CD8-positive, alpha-beta memory T cell (primary cell): ENCODE measurements at regions not wholly inside any gene's neighbourhood (a gene's known extent, or its start where the extent isn't known, plus 50 kb on each side); places are given as distances from the start of the nearest gene placed in this dataset.

Source experiments
- CTCF ChIA-PET: fragments of 350-600 bp; sonication (Branson Sonifier 250); formaldehyde crosslinking; loops from one replicate; lab custom pipeline; 2021; ENCODE audit warnings: antibody characterized with exemption; lab: Charles Lee
- POLR2A ChIA-PET: fragments of 350-600 bp; sonication (Branson Sonifier 250); formaldehyde crosslinking; loops from one replicate; lab custom pipeline; 2021; ENCODE audit warnings: antibody characterized with exemption; lab: Charles Lee
- DNase-seq, 5 donors: peaks; one replicate each; pipeline versions ENCODE4 v3.0.0 to v3.0.0-alpha.2; 2020 to 2022; ENCODE audit warnings: mixed read lengths in 1 of 5
- H3K27ac ChIP-seq: one replicate; pipeline ENCODE4 v1.7.0; 2013; ENCODE audit warnings: low read depth, mild to moderate bottlenecking, low read length, moderate library complexity
- H3K27me3 ChIP-seq: 2 replicates; pipeline ENCODE4 v1.7.0; 2013; ENCODE audit warnings: low read length, mild to moderate bottlenecking; ENCODE audit not compliant: insufficient read depth, poor library complexity, severe bottlenecking
- H3K36me3 ChIP-seq: 2 replicates; pipeline ENCODE4 v1.7.0; 2013; ENCODE audit warnings: mild to moderate bottlenecking, low read length, moderate library complexity; ENCODE audit not compliant: insufficient read depth
- H3K4me1 ChIP-seq: 2 replicates; pipeline ENCODE4 v1.7.0; 2013; ENCODE audit warnings: mild to moderate bottlenecking, low read length, moderate library complexity; ENCODE audit not compliant: insufficient read depth
- H3K4me3 ChIP-seq: 2 replicates; pipeline ENCODE4 v1.7.0; 2013; ENCODE audit warnings: mild to moderate bottlenecking, low read length
- H3K9me3 ChIP-seq: 2 replicates; pipeline ENCODE4 v1.7.0; 2013; ENCODE audit warnings: mild to moderate bottlenecking, low read length
- H3K27ac Mint-ChIP-seq, 8 donors: one replicate each; pipeline ENCODE4 v1.8.0; 2020 to 2021; ENCODE audit warnings: mixed read lengths in 8 of 8, mild to moderate bottlenecking in 6 of 8, inconsistent platforms in 3 of 8, moderate library complexity in 3 of 8
- H3K27me3 Mint-ChIP-seq, 2 donors: one replicate each; pipeline ENCODE4 v1.8.0; 2020 to 2021; ENCODE audit warnings: mixed read lengths in 2 of 2, mild to moderate bottlenecking in 1 of 2, moderate library complexity in 1 of 2
- H3K36me3 Mint-ChIP-seq, 3 donors: one replicate each; pipeline ENCODE4 v1.8.0; 2020 to 2021; ENCODE audit warnings: mixed read lengths in 3 of 3, inconsistent platforms in 1 of 3, mild to moderate bottlenecking in 1 of 3
- H3K4me1 Mint-ChIP-seq, 3 donors: one replicate each; pipeline ENCODE4 v1.8.0; 2020 to 2021; ENCODE audit warnings: mixed read lengths in 3 of 3, inconsistent platforms in 1 of 3, mild to moderate bottlenecking in 1 of 3
- H3K4me3 Mint-ChIP-seq, 7 donors: one replicate each; pipeline ENCODE4 v1.8.0; 2020 to 2021; ENCODE audit warnings: mixed read lengths in 7 of 7, mild to moderate bottlenecking in 6 of 7, moderate library complexity in 4 of 7, inconsistent platforms in 2 of 7
- H3K9me3 Mint-ChIP-seq, 5 donors: one replicate each; pipeline ENCODE4 v1.8.0; 2020 to 2022; ENCODE audit warnings: mixed read lengths in 5 of 5, mild to moderate bottlenecking in 3 of 5, moderate library complexity in 2 of 5, inconsistent platforms in 1 of 5

DNA sequence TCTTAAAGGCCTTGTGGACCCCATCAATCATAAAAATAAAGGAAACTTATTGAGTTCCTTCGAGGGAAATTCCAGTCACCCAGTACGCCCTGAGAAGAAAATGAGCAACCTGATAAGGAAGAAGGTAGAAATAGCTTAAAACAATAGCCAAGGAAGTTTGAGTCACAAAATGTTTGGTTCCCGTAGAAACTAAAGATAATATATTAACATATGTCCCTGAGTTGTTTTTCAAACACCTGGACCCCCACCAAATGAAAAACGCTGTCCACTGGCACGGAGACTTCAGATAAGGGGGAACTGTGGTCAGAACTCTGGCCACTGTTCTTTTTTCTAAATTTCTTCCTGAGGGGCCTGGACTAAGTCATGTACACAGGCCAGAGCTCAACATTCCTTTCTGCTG is 669.1 kb downstream of the ADCYAP1 start:
- POLR2A ChIA-PET: no interaction called here
- DNase-seq: no peak
- Histone ChIP-seq H3K4me3 (no peak overlapping the region), H3K36me3 (no peaks in the 10 kb centered on the region), H3K27me3 (no peaks in the 10 kb centered on the region), H3K27ac (no peak overlapping the region), H3K4me1 (no peaks in the 10 kb centered on the region), H3K9me3 (no peaks in the 10 kb centered on the region)
- H3K4me1 Mint-ChIP-seq: no peaks in the 10 kb centered on the region
- H3K27ac Mint-ChIP-seq: no peak overlapping the region
- CTCF ChIA-PET: no interaction called here
- peaks cover 0 to 2% (median 0%) of the 10 kb centered on the region in 5 donors for H3K9me3 Mint-ChIP-seq
- H3K27me3 Mint-ChIP-seq: no peaks in the 10 kb centered on the region
- H3K4me3 Mint-ChIP-seq: no peak overlapping the region
- H3K36me3 Mint-ChIP-seq: no peaks in the 10 kb centered on the region

DNA sequence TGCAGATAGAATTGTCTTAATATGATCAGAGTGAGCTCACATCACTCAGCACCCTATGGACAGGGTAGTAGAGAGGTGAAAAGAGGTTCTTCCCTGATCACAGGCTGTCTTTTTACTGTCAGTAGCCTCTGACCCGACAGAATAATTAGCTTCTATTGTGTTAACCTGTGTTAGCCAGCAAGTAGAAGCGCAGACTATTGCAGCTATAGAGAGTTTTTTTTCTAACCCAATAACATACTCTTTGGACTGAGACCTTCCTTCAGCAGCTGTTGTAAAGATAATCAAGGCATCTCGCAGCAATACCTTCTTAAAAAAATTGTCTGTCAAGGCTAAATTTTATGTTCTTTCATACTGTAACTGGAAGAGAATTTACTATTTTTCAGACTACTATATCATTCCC is 670.4 kb downstream of the ADCYAP1 start:
- POLR2A ChIA-PET: no interaction called here
- peaks cover 0 to 2% (median 0%) of the 10 kb centered on the region in 5 donors for H3K9me3 Mint-ChIP-seq
- no peaks in the 10 kb centered on the region for H3K36me3 Mint-ChIP-seq

DNA sequence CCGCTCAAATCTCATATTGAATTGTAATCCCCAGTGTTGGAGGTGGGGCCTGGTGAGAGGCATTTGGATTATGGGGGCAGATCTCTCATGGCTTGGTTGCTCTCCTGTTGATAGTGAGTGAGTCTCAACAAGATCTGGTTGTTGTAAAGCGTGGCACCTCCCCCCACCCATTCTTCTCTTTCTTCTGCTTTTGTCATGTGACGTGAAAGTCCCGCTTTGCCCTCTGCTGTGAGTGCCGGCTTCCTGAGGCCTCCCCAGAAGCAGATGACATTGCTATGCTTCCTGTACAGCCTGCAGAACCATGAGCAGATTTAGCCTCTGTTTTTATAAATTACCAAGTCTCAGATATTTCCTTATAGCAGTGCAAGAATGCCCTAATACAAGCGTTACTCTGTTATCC is 673.8 kb downstream of the ADCYAP1 start:
- no peak for DNase-seq
- peaks cover 0 to 4% (median 0%) of the 10 kb centered on the region in 5 donors for H3K9me3 Mint-ChIP-seq
- ChIA-PET CTCF (no interaction called here), POLR2A (no interaction called here)
- Histone ChIP-seq H3K36me3 (no peaks in the 10 kb centered on the region), H3K9me3 (no peaks in the 10 kb centered on the region), H3K4me3 (no peak overlapping the region), H3K27ac (no peak overlapping the region), H3K27me3 (no peaks in the 10 kb centered on the region), H3K4me1 (no peaks in the 10 kb centered on the region)
- H3K27ac Mint-ChIP-seq: no peak overlapping the region
- H3K4me1 Mint-ChIP-seq: no peaks in the 10 kb centered on the region
- H3K4me3 Mint-ChIP-seq: no peak overlapping the region
- no peaks in the 10 kb centered on the region for H3K27me3 Mint-ChIP-seq
- no peaks in the 10 kb centered on the region for H3K36me3 Mint-ChIP-seq

More for the DNA sequence above, 670.4 kb downstream of the ADCYAP1 start:
- no peak overlapping the region for H3K4me3 Mint-ChIP-seq
- Histone ChIP-seq H3K9me3 (no peaks in the 10 kb centered on the region), H3K4me1 (no peaks in the 10 kb centered on the region), H3K27ac (no peak overlapping the region), H3K36me3 (no peaks in the 10 kb centered on the region), H3K4me3 (no peak overlapping the region), H3K27me3 (no peaks in the 10 kb centered on the region)
- no peaks in the 10 kb centered on the region for H3K4me1 Mint-ChIP-seq
- CTCF ChIA-PET: no interaction called here
- DNase-seq: no peak
- H3K27me3 Mint-ChIP-seq: no peaks in the 10 kb centered on the region
- H3K27ac Mint-ChIP-seq: no peak overlapping the region

DNA sequence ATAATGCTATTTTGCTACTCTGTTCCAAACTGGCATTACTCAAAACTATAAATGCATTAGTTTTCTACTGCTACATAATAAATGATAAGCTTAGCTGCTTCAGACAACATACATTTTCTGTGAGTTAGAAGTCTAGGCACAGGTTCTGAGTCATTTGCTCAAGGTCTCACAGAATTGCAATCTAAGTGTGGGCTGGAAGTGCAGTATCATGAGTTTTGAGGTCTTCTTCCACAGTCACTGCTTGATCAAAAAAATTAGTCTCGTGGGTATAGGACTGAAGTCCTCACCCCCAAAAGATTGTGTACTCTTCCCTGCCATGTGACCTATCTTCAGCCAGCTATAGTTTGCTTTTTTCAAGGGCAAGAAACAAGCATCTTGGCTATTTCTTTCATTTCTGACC is 676.9 kb downstream of the ADCYAP1 start:
- H3K36me3 Mint-ChIP-seq: no peaks in the 10 kb centered on the region
- no peak for DNase-seq
- no peaks in the 10 kb centered on the region for H3K27me3 Mint-ChIP-seq
- ChIA-PET CTCF (no interaction called here), POLR2A (no interaction called here)
- Histone ChIP-seq H3K4me3 (no peak overlapping the region), H3K9me3 (no peaks in the 10 kb centered on the region), H3K4me1 (no peaks in the 10 kb centered on the region), H3K27ac (no peak overlapping the region), H3K27me3 (no peaks in the 10 kb centered on the region), H3K36me3 (no peaks in the 10 kb centered on the region)
- H3K9me3 Mint-ChIP-seq: peaks cover 0 to 4% (median 0%) of the 10 kb centered on the region in 5 donors
- H3K27ac Mint-ChIP-seq: no peak overlapping the region
- H3K4me1 Mint-ChIP-seq: no peaks in the 10 kb centered on the region
- no peak overlapping the region for H3K4me3 Mint-ChIP-seq

DNA sequence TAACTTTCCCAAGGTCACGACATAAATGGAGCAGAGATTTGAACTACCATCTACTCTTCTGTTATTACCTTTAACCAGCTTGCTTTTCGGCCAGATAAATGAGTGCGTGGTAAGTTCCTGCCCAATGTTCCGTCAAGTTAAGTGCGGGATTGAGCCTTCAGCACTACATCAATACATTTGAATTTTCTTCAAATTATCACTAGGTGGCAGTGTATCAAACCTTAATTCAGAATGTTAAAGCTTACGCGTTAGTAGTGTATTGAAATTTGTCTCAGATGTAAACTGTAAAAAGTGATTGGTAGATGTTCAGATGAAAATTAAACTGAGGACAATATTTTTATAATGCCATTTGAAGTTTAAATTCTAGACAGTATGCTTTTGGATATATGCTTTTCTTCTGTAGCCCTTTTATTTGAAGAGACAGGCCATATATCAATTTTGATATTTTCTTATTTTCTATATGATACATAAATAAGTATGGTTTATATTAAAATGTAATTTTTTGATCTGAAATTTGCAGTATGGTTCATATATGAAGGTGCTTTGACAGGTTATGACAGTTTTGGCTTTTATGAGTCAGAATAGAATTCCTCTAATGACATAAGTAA is 681.3 kb downstream of the ADCYAP1 start:
- no peak for DNase-seq
- peaks cover 0 to 2% (median 0%) of the 10 kb centered on the region in 5 donors for H3K9me3 Mint-ChIP-seq

DNA sequence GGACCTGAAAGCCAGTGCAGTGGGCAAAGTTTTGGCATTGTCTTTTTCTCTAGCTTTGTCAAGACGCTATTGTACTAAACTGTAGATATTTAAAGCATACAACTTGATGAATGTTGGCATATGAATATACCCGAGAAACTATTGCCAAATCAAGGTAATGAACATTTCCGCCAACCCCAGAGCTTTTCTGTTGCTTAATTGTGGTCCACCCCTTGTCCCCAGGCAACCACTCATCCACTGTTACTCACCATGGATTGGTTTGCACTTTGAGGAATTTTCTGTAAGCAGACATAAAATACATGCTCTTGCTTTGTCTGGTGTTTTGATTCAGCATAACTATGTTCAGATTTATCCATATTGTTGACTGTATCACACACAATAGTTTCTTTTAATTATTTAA is 688.4 kb downstream of the ADCYAP1 start:
- Histone ChIP-seq H3K4me3 (no peak overlapping the region), H3K27ac (no peak overlapping the region), H3K36me3 (no peaks in the 10 kb centered on the region), H3K27me3 (no peaks in the 10 kb centered on the region), H3K9me3 (no peaks in the 10 kb centered on the region), H3K4me1 (no peaks in the 10 kb centered on the region)
- no peak overlapping the region for H3K4me3 Mint-ChIP-seq
- CTCF ChIA-PET: no interaction called here
- no peak overlapping the region for H3K27ac Mint-ChIP-seq
- no peaks in the 10 kb centered on the region for H3K27me3 Mint-ChIP-seq
- no peaks in the 10 kb centered on the region for H3K4me1 Mint-ChIP-seq
- no peaks in the 10 kb centered on the region for H3K36me3 Mint-ChIP-seq
- POLR2A ChIA-PET: no interaction called here
- H3K9me3 Mint-ChIP-seq: peaks cover 0 to 2% (median 0%) of the 10 kb centered on the region in 5 donors
- no peak for DNase-seq

More for the DNA sequence above, 681.3 kb downstream of the ADCYAP1 start:
- no peaks in the 10 kb centered on the region for H3K9me3 ChIP-seq
- CTCF ChIA-PET: no interaction called here
- POLR2A ChIA-PET: no interaction called here
- Mint-ChIP-seq H3K4me1 (no peaks in the 10 kb centered on the region), H3K4me3 (no peak overlapping the region), H3K27me3 (no peaks in the 10 kb centered on the region), H3K36me3 (no peaks in the 10 kb centered on the region), H3K27ac (no peak overlapping the region)
- H3K27me3 ChIP-seq: no peaks in the 10 kb centered on the region
- no peak overlapping the region for H3K4me3 ChIP-seq
- no peak overlapping the region for H3K27ac ChIP-seq
- H3K4me1 ChIP-seq: no peaks in the 10 kb centered on the region
- H3K36me3 ChIP-seq: no peaks in the 10 kb centered on the region

DNA sequence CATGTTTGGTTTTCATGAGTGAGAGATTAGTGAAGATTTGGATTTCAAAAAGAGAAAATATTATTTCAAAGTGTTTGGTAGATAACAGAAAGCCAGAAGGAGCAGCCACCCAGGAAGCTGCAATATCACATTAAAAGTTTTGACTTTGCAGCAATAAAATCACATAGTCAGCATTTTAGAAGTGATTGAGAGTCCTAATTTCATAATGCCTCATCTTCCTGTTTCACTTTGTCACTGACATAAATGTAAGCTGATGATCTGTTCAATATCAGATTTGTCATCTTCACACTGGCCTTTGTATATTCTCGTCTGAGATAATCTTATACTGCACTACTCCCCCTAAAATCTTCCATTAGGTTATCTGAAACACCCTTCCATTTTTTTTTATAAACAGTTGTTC is 690.5 kb downstream of the ADCYAP1 start:
- Histone ChIP-seq H3K27ac (no peak overlapping the region), H3K4me3 (no peak overlapping the region), H3K27me3 (no peaks in the 10 kb centered on the region), H3K36me3 (no peaks in the 10 kb centered on the region), H3K9me3 (no peaks in the 10 kb centered on the region), H3K4me1 (no peaks in the 10 kb centered on the region)
- POLR2A ChIA-PET: no interaction called here
- Mint-ChIP-seq H3K4me1 (no peaks in the 10 kb centered on the region), H3K27me3 (no peaks in the 10 kb centered on the region), H3K9me3 (no peaks in the 10 kb centered on the region), H3K27ac (no peak overlapping the region), H3K36me3 (no peaks in the 10 kb centered on the region), H3K4me3 (no peak overlapping the region)
- CTCF ChIA-PET: no interaction called here
- no peak for DNase-seq

DNA sequence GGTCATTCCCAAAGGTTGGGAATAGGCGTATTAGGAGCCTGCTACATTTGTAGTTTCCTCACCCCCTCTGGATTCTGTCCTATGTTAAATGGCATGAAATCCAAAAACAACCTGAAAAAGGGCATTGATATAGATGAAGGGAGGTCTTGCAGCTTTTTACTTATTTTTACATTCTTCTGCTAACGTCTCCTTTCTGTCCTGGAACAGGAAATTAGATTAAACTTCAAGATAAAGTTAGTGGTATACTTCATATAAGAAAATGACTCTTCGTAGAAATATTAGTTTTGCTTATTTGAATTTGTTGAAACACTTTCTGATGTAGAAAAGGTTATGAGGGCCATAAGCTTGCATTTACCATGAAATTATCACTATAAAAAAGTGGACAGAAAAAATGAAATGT is 694.5 kb downstream of the ADCYAP1 start:
- DNase-seq: no peak
- ChIA-PET CTCF (no interaction called here), POLR2A (no interaction called here)
- Histone ChIP-seq H3K27ac (no peak overlapping the region), H3K4me3 (no peak overlapping the region), H3K4me1 (no peaks in the 10 kb centered on the region), H3K9me3 (no peaks in the 10 kb centered on the region), H3K36me3 (no peaks in the 10 kb centered on the region), H3K27me3 (no peaks in the 10 kb centered on the region)
- H3K4me1 Mint-ChIP-seq: no peaks in the 10 kb centered on the region
- no peak overlapping the region for H3K4me3 Mint-ChIP-seq
- H3K27me3 Mint-ChIP-seq: peaks cover 0 to 4% of the 10 kb centered on the region in 2 donors
- no peaks in the 10 kb centered on the region for H3K36me3 Mint-ChIP-seq
- no peak overlapping the region for H3K27ac Mint-ChIP-seq
- H3K9me3 Mint-ChIP-seq: no peaks in the 10 kb centered on the region
